T-helper 1 cell treated with Interleukin-12 subunit alpha and Interleukin-12 subunit beta and Interleukin-4 antibody, amounts not matched to agents 30 μg/mL and 1 μg/mL, for 36 hours (primary cell): ENCODE measurements at regions not wholly inside any gene's neighbourhood (a gene's known extent, or its start where the extent isn't known, plus 50 kb on each side); places are given as distances from the start of the nearest gene placed in this dataset.

Source experiments
- H3K27ac Mint-ChIP-seq: one replicate; pipeline ENCODE4 v1.8.0; 2021; ENCODE audit warnings: mild to moderate bottlenecking, mixed read lengths
- H3K27me3 Mint-ChIP-seq: one replicate; pipeline ENCODE4 v1.8.0; 2021; ENCODE audit warnings: low read depth, mixed read lengths
- H3K36me3 Mint-ChIP-seq: one replicate; pipeline ENCODE4 v1.8.0; 2021; ENCODE audit warnings: low read depth, mixed read lengths
- H3K4me1 Mint-ChIP-seq: one replicate; pipeline ENCODE4 v1.8.0; 2021; ENCODE audit warnings: low read depth, mixed read lengths
- H3K4me3 Mint-ChIP-seq: one replicate; pipeline ENCODE4 v1.8.0; 2021; ENCODE audit warnings: mild to moderate bottlenecking, moderate library complexity, mixed read lengths
- H3K9me3 Mint-ChIP-seq: one replicate; pipeline ENCODE4 v1.8.0; 2021; ENCODE audit warnings: mixed read lengths

DNA sequence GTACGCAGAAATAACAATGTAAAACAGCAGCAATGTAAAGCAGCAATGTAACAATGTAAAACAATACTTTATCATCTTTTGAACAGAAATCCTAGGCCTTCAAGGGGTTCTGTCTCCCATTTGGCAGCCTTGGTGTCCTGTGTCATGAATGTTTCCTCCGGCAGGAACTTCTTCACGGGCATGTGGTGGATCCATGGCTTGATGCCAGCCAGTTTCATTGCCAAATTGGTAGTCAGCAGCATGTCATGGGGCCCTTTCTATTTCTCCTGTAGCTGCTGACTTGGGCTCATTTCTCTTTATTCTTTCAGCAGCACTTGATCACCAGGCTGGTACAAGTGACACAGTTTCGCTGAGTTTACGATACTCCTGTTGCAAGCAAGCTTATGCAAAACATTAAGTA, 275.3 kb downstream of the HTR1A start:
- H3K36me3 Mint-ChIP-seq: no peaks in the 10 kb centered on the region
- no peak overlapping the region for H3K27ac Mint-ChIP-seq
- no peaks in the 10 kb centered on the region for H3K4me1 Mint-ChIP-seq
- no peak overlapping the region for H3K4me3 Mint-ChIP-seq
- no peaks in the 10 kb centered on the region for H3K27me3 Mint-ChIP-seq
- no peaks in the 10 kb centered on the region for H3K9me3 Mint-ChIP-seq

DNA sequence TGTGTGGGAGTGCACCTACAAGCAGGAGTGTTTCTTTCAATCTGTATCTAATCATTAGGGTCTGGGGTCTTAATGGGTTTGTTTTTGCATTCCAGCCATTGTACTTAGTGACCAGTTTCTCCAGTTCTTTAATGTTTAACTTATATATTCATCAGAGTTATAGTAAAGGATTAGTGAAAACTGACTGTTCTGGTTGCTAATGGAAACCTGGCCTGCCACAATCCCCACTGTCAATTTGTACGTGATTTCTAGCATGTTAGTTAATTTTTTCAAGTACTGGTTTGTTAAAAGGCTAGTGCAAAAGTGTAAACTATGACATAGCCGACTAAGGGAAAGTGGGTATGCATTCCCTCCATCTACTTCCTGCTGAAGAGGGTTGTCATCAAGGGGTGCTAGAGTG, 276.1 kb downstream of the HTR1A start:
- Mint-ChIP-seq H3K4me3 (no peak overlapping the region), H3K36me3 (no peaks in the 10 kb centered on the region), H3K9me3 (no peaks in the 10 kb centered on the region), H3K27me3 (no peaks in the 10 kb centered on the region), H3K4me1 (no peaks in the 10 kb centered on the region), H3K27ac (no peak overlapping the region)

DNA sequence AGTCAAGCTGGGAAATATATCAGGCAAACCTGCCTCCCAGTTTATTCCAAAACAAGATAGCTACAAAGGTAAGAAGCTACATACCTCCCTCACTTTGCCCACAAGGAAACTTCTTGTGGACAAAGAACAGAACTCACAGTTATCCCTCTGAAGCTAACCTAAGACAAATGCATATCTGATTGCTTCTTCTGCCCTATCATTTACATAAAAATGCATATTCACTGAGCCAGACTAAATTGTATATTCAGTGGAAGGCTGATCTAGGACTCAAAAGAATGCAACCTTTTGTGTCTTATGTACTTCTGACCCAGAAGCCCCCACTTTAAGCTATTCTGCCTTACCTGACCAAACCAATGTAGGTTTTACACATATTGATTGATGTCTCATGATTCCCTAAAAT, 276.8 kb downstream of the HTR1A start:
- Mint-ChIP-seq H3K4me3 (no peak overlapping the region), H3K9me3 (no peaks in the 10 kb centered on the region), H3K27ac (no peak overlapping the region), H3K4me1 (no peaks in the 10 kb centered on the region), H3K27me3 (no peaks in the 10 kb centered on the region), H3K36me3 (no peaks in the 10 kb centered on the region)

DNA sequence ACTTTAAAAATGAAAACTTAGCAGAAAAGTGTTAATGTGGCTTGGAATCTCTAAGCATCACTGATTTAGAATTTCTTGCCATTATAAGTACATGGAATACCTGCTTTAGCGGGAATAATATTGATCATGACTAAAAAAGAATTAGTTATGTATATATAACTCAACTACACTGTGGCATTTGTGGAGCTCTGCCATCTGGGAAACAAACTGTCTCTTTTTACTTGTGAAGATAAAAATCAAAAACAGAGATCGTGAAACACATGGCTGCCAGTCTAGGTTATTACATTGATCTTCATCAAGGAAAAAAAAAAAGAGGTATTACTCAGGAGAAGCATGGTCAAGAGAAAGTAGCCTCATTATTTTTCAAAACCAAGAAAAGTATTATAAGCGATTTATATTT, 287.4 kb downstream of the HTR1A start:
- H3K9me3 Mint-ChIP-seq: peaks cover 32% of the 10 kb centered on the region
- H3K4me1 Mint-ChIP-seq: no peaks in the 10 kb centered on the region
- H3K27me3 Mint-ChIP-seq: no peaks in the 10 kb centered on the region
- no peaks in the 10 kb centered on the region for H3K36me3 Mint-ChIP-seq
- no peak overlapping the region for H3K4me3 Mint-ChIP-seq
- no peak overlapping the region for H3K27ac Mint-ChIP-seq

DNA sequence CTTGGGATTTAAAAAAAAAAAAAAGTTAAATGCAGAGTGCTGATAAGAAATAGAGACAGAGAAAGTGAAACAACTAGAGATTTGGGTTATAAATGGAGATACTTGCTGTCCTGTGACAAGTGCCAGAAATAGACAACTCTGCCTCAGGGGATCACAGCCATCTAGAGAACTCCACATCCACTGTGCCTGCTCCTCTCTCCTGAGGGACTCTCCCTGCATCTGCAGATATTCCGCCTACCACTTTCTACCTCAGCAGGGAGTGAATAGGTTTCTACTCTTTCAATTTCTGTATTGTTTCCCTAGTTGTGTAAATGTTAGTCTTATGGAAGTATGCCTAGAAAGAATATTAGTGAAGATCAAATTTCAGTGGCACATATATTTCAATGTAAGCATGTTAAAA, 307.2 kb downstream of the HTR1A start:
- Mint-ChIP-seq H3K4me3 (no peak overlapping the region), H3K36me3 (no peaks in the 10 kb centered on the region), H3K27me3 (no peaks in the 10 kb centered on the region), H3K9me3 (peaks cover 3% of the 10 kb centered on the region), H3K4me1 (no peaks in the 10 kb centered on the region), H3K27ac (no peak overlapping the region)

DNA sequence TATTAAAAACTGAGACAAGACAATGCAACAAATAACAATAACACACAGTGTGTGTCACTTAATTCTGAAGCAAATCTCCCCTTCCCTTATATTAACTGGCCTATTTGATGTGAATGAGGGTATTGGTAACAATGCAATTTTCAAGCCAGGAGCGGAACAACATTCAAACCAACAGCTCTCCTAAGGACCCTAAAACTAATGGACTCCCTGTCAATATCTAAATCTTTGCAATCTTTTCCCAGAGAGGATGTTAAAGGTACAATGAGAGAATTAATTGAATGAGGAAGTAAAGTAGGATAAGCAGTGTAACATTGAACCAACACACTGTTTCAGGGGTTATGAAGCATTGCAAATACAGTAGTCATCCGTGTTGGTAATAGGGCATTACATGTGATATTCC, 311.7 kb downstream of the HTR1A start:
- no peaks in the 10 kb centered on the region for H3K4me1 Mint-ChIP-seq
- peaks cover 3% of the 10 kb centered on the region for H3K9me3 Mint-ChIP-seq
- no peaks in the 10 kb centered on the region for H3K27me3 Mint-ChIP-seq
- H3K27ac Mint-ChIP-seq: no peak overlapping the region
- H3K4me3 Mint-ChIP-seq: no peak overlapping the region
- H3K36me3 Mint-ChIP-seq: no peaks in the 10 kb centered on the region

DNA sequence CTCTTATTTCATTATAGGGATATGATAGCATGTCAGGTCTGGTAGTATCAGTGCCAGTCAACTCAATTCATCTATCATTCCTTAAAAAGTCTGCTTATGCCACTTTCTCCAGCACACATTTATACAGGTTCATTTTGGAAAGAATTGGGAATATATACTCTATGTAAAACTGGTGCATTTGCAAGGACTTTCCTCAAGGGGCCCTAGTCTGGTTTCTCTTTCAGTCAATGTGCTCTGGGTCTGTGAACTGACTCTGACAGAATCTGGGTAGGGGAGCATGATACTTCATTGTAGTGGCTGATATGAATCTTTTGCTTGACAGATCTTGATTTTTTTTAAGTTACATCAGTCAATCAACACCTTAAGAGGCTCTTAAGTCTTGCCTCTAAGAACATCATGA, 313.9 kb downstream of the HTR1A start:
- Mint-ChIP-seq H3K27ac (no peak overlapping the region), H3K36me3 (no peaks in the 10 kb centered on the region), H3K9me3 (peaks cover 4% of the 10 kb centered on the region), H3K4me3 (no peak overlapping the region), H3K4me1 (no peaks in the 10 kb centered on the region), H3K27me3 (no peaks in the 10 kb centered on the region)

- Mint-ChIP-seq H3K27ac (no peak overlapping the region), H3K4me1 (no peaks in the 10 kb centered on the region), H3K27me3 (no peaks in the 10 kb centered on the region), H3K36me3 (no peaks in the 10 kb centered on the region), H3K9me3 (peaks cover 10% of the 10 kb centered on the region), H3K4me3 (no peak overlapping the region)
Observed at GRCh38 chr5:63629951-63630630, 332.2 kb downstream of the HTR1A start.

GRCh38 chr5:63613442-63613841, 348.8 kb downstream of the HTR1A start:
- Mint-ChIP-seq H3K4me1 (no peaks in the 10 kb centered on the region), H3K27me3 (no peaks in the 10 kb centered on the region), H3K4me3 (no peak overlapping the region), H3K27ac (no peak overlapping the region), H3K36me3 (no peaks in the 10 kb centered on the region), H3K9me3 (peaks cover 7% of the 10 kb centered on the region)

DNA sequence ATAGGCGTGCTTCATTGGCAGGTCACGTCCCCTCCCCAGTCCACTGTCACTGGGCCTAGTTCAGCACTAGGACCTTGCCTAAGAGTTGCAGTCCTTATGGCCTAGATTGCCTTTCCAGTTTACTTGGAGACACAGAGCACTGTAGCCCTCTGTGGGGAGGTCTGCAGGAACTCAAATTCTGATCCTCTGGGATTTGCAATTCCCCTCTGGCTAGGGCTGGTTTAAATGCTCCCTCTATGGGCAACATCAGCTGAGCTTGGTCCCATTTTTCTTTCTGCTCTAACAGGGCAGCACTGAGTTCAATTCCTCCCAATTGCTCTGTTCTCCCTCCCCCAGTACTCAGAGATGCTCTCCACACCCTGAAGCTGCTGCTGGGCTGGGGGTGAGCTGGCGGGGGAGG, 358.2 kb downstream of the HTR1A start:
- H3K9me3 Mint-ChIP-seq: peaks cover 8% of the 10 kb centered on the region
- no peaks in the 10 kb centered on the region for H3K27me3 Mint-ChIP-seq
- no peak overlapping the region for H3K27ac Mint-ChIP-seq
- no peaks in the 10 kb centered on the region for H3K4me1 Mint-ChIP-seq
- H3K36me3 Mint-ChIP-seq: no peaks in the 10 kb centered on the region
- no peak overlapping the region for H3K4me3 Mint-ChIP-seq

GRCh38 chr5:63602971-63603370, 359.3 kb downstream of the HTR1A start:
- Mint-ChIP-seq H3K9me3 (peaks cover 8% of the 10 kb centered on the region), H3K4me1 (no peaks in the 10 kb centered on the region), H3K27ac (no peak overlapping the region), H3K27me3 (no peaks in the 10 kb centered on the region), H3K36me3 (no peaks in the 10 kb centered on the region), H3K4me3 (no peak overlapping the region)

- no peaks in the 10 kb centered on the region for H3K27me3 Mint-ChIP-seq
- no peaks in the 10 kb centered on the region for H3K4me1 Mint-ChIP-seq
- H3K4me3 Mint-ChIP-seq: no peak overlapping the region
- H3K36me3 Mint-ChIP-seq: no peaks in the 10 kb centered on the region
- peaks cover 9% of the 10 kb centered on the region for H3K9me3 Mint-ChIP-seq
- no peak overlapping the region for H3K27ac Mint-ChIP-seq
Observed at GRCh38 chr5:63596254-63596653, 366.0 kb downstream of the HTR1A start.

GRCh38 chr5:63573380-63573779, 388.9 kb downstream of the HTR1A start:
- H3K27me3 Mint-ChIP-seq: no peaks in the 10 kb centered on the region
- no peaks in the 10 kb centered on the region for H3K4me1 Mint-ChIP-seq
- no peaks in the 10 kb centered on the region for H3K36me3 Mint-ChIP-seq
- H3K4me3 Mint-ChIP-seq: no peak overlapping the region
- no peak overlapping the region for H3K27ac Mint-ChIP-seq
- no peaks in the 10 kb centered on the region for H3K9me3 Mint-ChIP-seq

DNA sequence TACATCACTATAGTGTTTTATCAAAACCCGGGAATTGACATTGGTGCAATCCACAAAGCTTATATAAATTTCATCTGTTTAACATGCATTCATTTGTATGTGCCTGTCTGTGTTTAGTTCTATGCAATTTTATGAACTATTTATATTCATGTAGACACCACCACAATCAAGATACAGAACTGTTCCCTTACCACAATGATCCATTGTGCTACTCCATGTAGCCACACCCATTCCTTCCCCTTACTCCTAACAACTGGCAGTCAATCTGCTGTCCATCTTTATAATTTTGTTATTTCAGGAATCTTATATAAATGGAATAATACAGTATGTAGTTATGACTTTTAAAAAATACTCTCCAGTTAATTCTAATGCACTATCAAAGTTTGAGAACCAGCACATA, 389.5 kb downstream of the HTR1A start:
- no peaks in the 10 kb centered on the region for H3K27me3 Mint-ChIP-seq
- no peaks in the 10 kb centered on the region for H3K9me3 Mint-ChIP-seq

DNA sequence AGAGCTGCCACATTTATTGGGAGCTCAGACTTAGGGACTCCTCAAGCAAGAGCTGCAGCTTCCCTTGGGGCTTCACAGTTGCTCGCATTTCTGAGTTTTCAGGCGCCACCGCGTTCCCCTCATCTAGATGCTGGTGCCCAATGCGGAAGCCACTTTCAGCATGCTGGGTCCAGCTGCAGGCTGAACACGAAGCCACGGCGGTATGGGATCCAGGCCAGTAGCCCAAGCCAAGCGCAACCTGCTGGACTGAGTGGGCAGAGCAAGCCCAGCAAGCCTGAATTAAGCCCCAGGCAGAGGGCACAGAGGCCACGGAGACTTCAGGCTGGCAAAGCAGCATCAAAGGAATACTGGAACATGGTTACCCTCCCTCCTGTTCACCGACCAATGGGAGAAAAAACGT, 391.5 kb downstream of the HTR1A start:
- Mint-ChIP-seq H3K4me3 (no peak overlapping the region), H3K9me3 (peaks cover under 1% of the 10 kb centered on the region), H3K27ac (no peak overlapping the region), H3K36me3 (no peaks in the 10 kb centered on the region), H3K4me1 (no peaks in the 10 kb centered on the region), H3K27me3 (no peaks in the 10 kb centered on the region)

More for the DNA sequence above, 389.5 kb downstream of the HTR1A start:
- no peaks in the 10 kb centered on the region for H3K4me1 Mint-ChIP-seq
- no peak overlapping the region for H3K27ac Mint-ChIP-seq
- no peak overlapping the region for H3K4me3 Mint-ChIP-seq
- H3K36me3 Mint-ChIP-seq: no peaks in the 10 kb centered on the region

DNA sequence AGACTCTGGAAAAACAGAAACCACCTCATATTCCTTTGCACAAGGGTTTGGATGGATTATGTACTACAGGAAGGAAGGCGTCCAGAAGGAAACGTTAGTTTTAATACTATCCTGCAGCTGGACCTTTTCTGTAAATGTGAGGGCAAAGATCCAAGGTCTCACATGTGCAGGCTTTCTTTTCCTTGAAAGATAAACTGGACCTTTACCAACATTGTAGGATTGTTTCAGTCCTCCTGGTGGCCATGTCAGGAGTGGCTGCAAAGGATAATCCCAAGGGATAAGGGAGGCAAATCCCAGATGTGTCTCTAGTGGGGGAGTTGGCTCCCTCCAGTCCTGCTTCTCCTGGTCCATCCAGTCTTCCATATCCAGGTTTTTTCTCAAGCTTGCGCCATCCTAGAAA, 397.5 kb downstream of the HTR1A start:
- Mint-ChIP-seq H3K4me3 (no peak overlapping the region), H3K27ac (no peak overlapping the region), H3K27me3 (no peaks in the 10 kb centered on the region), H3K4me1 (no peaks in the 10 kb centered on the region), H3K36me3 (no peaks in the 10 kb centered on the region), H3K9me3 (peaks cover 28% of the 10 kb centered on the region)
